H9 (cell line): ENCODE measurements at regions not wholly inside any gene's neighbourhood (a gene's known extent, or its start where the extent isn't known, plus 50 kb on each side); places are given as distances from the start of the nearest gene placed in this dataset.

Experiments
- DNase-seq: peaks from one replicate; pipeline ENCODE4 v3.0.0-alpha.2; 2017
- H2AFZ ChIP-seq: one replicate; pipeline ENCODE4 v1.6.1; 2013; ENCODE audit warnings: mild to moderate bottlenecking, low read length, control low read depth, moderate library complexity
- H2AK5ac ChIP-seq: 2 replicates; pipeline ENCODE4 v1.6.1; 2013; ENCODE audit warnings: low read length, control low read depth, mixed read lengths; ENCODE audit not compliant: insufficient read length
- H2BK120ac ChIP-seq: one replicate; pipeline ENCODE4 v1.6.1; 2013; ENCODE audit warnings: low read depth, mild to moderate bottlenecking, low read length, control low read depth, inconsistent platforms; ENCODE audit not compliant: poor library complexity, severe bottlenecking
- H2BK12ac ChIP-seq: 2 replicates; pipeline ENCODE4 v1.6.1; 2013; ENCODE audit warnings: low read length, control low read depth, mixed read lengths, low read depth; ENCODE audit not compliant: insufficient read length
- H2BK15ac ChIP-seq: 2 replicates; pipeline ENCODE4 v1.6.1; 2013; ENCODE audit warnings: low read depth, low read length, control low read depth
- H2BK20ac ChIP-seq: one replicate; pipeline ENCODE4 v1.6.1; 2013; ENCODE audit warnings: low read depth, mild to moderate bottlenecking, low read length, control low read depth, inconsistent platforms; ENCODE audit not compliant: poor library complexity, severe bottlenecking
- H2BK5ac ChIP-seq: 2 replicates; pipeline ENCODE4 v1.6.1; 2013; ENCODE audit warnings: low read length, control low read depth, mixed read lengths; ENCODE audit not compliant: insufficient read length
- H3K14ac ChIP-seq: 2 replicates; pipeline ENCODE4 v1.6.1; 2013; ENCODE audit warnings: low read length, control low read depth; ENCODE audit not compliant: insufficient read depth
- H3K18ac ChIP-seq: 2 replicates; pipeline ENCODE4 v1.6.1; 2013; ENCODE audit warnings: low read depth, mild to moderate bottlenecking, mixed read lengths, low read length, control low read depth; ENCODE audit not compliant: insufficient read length
- H3K23ac ChIP-seq: 2 replicates; pipeline ENCODE4 v1.6.1; 2013; ENCODE audit warnings: low read length, control low read depth, mixed read lengths, low read depth; ENCODE audit not compliant: insufficient read length
- H3K23me2 ChIP-seq: 2 replicates; pipeline ENCODE4 v1.6.1; 2013; ENCODE audit warnings: low read depth, mild to moderate bottlenecking, mixed read lengths, low read length, control low read depth; ENCODE audit not compliant: insufficient read length, poor library complexity, severe bottlenecking
- H3K27ac ChIP-seq: 2 replicates; pipeline ENCODE4 v1.5.1; 2013; ENCODE audit warnings: low read length, control low read depth, mixed read lengths, low read depth; ENCODE audit not compliant: insufficient read length
- H3K27me3 ChIP-seq: 2 replicates; pipeline ENCODE4 v1.6.1; 2013; ENCODE audit warnings: low read length, control low read depth, inconsistent platforms; ENCODE audit not compliant: insufficient read depth
- H3K4ac ChIP-seq: 2 replicates; pipeline ENCODE4 v1.6.1; 2013; ENCODE audit warnings: low read depth, mild to moderate bottlenecking, control low read depth, inconsistent platforms, low read length, moderate library complexity
- H3K4me1 ChIP-seq: 2 replicates; pipeline ENCODE4 v1.6.1; 2013; ENCODE audit warnings: low read length, control low read depth, inconsistent platforms; ENCODE audit not compliant: insufficient read depth
- H3K4me2 ChIP-seq: 2 replicates; pipeline ENCODE4 v1.6.1; 2013; ENCODE audit warnings: low read length, control low read depth, mixed read lengths; ENCODE audit not compliant: insufficient read length, insufficient read depth
- H3K56ac ChIP-seq: 2 replicates; pipeline ENCODE4 v1.6.1; 2013; ENCODE audit warnings: low read depth, mild to moderate bottlenecking, mixed read lengths, low read length, control low read depth; ENCODE audit not compliant: insufficient read length
- H3K79me1 ChIP-seq: 2 replicates; pipeline ENCODE4 v1.6.1; 2013; ENCODE audit warnings: low read depth, mild to moderate bottlenecking, moderate library complexity, low read length, control low read depth, inconsistent platforms; ENCODE audit not compliant: insufficient read depth, poor library complexity, severe bottlenecking
- H3K79me2 ChIP-seq: 2 replicates; pipeline ENCODE4 v1.6.1; 2013; ENCODE audit warnings: low read length, control low read depth, inconsistent platforms; ENCODE audit not compliant: insufficient read depth
- H3K9ac ChIP-seq: 2 replicates; pipeline ENCODE4 v1.6.1; 2013; ENCODE audit warnings: low read length, control low read depth, mixed read lengths; ENCODE audit not compliant: insufficient read length; ENCODE audit errors: extremely low read depth
- H3K9me3 ChIP-seq: one replicate; pipeline ENCODE4 v1.6.1; 2013; ENCODE audit warnings: low read depth, low read length, inconsistent platforms; ENCODE audit not compliant: control insufficient read depth
- H3T11ph ChIP-seq: one replicate; pipeline ENCODE4 v1.6.1; 2013; ENCODE audit warnings: mild to moderate bottlenecking, low read length, control low read depth, inconsistent platforms
- H4K20me1 ChIP-seq: one replicate; pipeline ENCODE4 v1.6.1; 2013; ENCODE audit not compliant: control insufficient read depth, insufficient read length, insufficient read depth
- H4K5ac ChIP-seq: 2 replicates; pipeline ENCODE4 v1.6.1; 2013; ENCODE audit warnings: low read depth, mild to moderate bottlenecking, mixed read lengths, low read length, control low read depth; ENCODE audit not compliant: insufficient read length
- H4K8ac ChIP-seq: replicated peaks from 2 replicates; pipeline ENCODE4 v1.6.1; 2013; ENCODE audit warnings: low read length, control low read depth, mixed read lengths, low read depth; ENCODE audit not compliant: insufficient read length
- H4K91ac ChIP-seq: 2 replicates; pipeline ENCODE4 v1.6.1; 2013; ENCODE audit warnings: low read depth, mild to moderate bottlenecking, moderate library complexity, mixed read lengths, low read length, control low read depth; ENCODE audit not compliant: insufficient read length
- H3K27ac Mint-ChIP-seq, 3 experiments: 2 replicates in 2 of 3; 3 replicates in 1 of 3; pipeline ENCODE4 v1.8.0; 2020 to 2021; ENCODE audit warnings: mixed read lengths in 3 of 3, mild to moderate bottlenecking in 1 of 3, moderate library complexity in 1 of 3
- H3K27me3 Mint-ChIP-seq: 2 replicates; pipeline ENCODE4 v1.8.0; 2021; ENCODE audit warnings: low read depth, mild to moderate bottlenecking, moderate library complexity, mixed read lengths
- H3K36me3 Mint-ChIP-seq, 3 experiments: 2 replicates in 2 of 3; 3 replicates in 1 of 3; pipeline ENCODE4 v1.8.0; 2020 to 2021; ENCODE audit warnings: low read depth in 3 of 3, mixed read lengths in 3 of 3; ENCODE audit not compliant: insufficient read depth in 1 of 3
- H3K4me1 Mint-ChIP-seq, 2 experiments: 2 replicates each; pipeline ENCODE4 v1.8.0; 2020; ENCODE audit warnings: mixed read lengths in 2 of 2
- H3K4me3 Mint-ChIP-seq, 2 experiments: 2 replicates in 1 of 2; 3 replicates in 1 of 2; pipeline ENCODE4 v1.8.0; 2020 to 2021; ENCODE audit warnings: mild to moderate bottlenecking in 2 of 2, mixed read lengths in 2 of 2, moderate library complexity in 1 of 2
- H3K9me3 Mint-ChIP-seq, 2 experiments: 2 replicates in 1 of 2; 3 replicates in 1 of 2; pipeline ENCODE4 v1.8.0; 2020; ENCODE audit warnings: mild to moderate bottlenecking in 2 of 2, mixed read lengths in 2 of 2, moderate library complexity in 1 of 2
- WGBS: extraction: QIAGEN DNeasy Blood & Tissue Kit; methylation state at CpG from one replicate; pipeline ENCODE4 v1.1.7; 2013; ENCODE audit warnings: missing lambda C conversion rate, low lambda C conversion rate, mixed read lengths; ENCODE audit not compliant: insufficient read length; ENCODE audit errors: extremely low coverage; 5-methylcytosine and 5-hydroxymethylcytosine counted together
- TF ChIP-seq, protein P1 (sequence below): fragments of 200-600 bp; sonication (generic); conservative IDR thresholded peaks from 3 replicates; pipeline ENCODE4 v1.8.0; 2021; ENCODE audit warnings: antibody characterized with exemption, mild to moderate bottlenecking

DNA sequence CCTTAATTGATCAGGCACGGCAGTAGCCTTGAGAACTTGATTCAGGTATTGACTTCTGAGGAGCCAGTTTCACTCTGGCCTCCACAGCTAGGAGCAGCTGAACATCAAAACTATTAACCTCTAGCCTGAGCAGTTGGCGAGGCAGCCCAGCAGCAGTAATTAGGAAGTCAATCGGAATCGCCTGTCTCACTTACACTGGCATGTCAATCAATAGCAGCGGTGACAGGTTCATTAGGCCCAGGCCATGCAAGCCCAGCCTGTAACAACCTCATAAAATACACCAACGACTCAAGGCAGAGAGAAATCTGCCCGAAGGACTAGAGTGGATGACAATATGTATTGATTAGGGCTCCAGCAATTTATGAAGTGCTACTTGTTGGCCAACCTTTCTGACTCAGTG lies 255.4 kb upstream of the SKOR2 start:
- Mint-ChIP-seq H3K9me3 (no peaks in the 10 kb centered on the region; a peak in 1 of 5 replicates), H3K4me3 (no peak overlapping the region), H3K27me3 (no peaks in the 10 kb centered on the region; the same call in 1 of the 2 replicates), H3K36me3 (no peaks in the 10 kb centered on the region), H3K27ac (no peak overlapping the region), H3K4me1 (peaks cover 16 to 19% of the 10 kb centered on the region in 2 experiments)
- Histone ChIP-seq H3K4me1 (peaks cover 5% of the 10 kb centered on the region; the same call in 1 of the 2 replicates), H2BK15ac (no peak overlapping the region), H4K91ac (no peak overlapping the region), H2BK20ac (no peak overlapping the region), H3K18ac (no peak overlapping the region), H3K9ac (no peak overlapping the region), H3K9me3 (no peaks in the 10 kb centered on the region), H2BK120ac (no peak overlapping the region), H2BK5ac (no peak overlapping the region), H2AK5ac (no peak overlapping the region), H4K8ac (no peak overlapping the region), H3K14ac (no peak overlapping the region), H3K79me1 (no peaks in the 10 kb centered on the region), H3K27me3 (no peaks in the 10 kb centered on the region), H3K23ac (no peak overlapping the region), H2BK12ac (no peak overlapping the region), H3K27ac (no peak overlapping the region), H3T11ph (no peak overlapping the region), H4K5ac (no peak overlapping the region), H3K56ac (no peak overlapping the region), H4K20me1 (no peaks in the 10 kb centered on the region), H3K79me2 (no peaks in the 10 kb centered on the region), H3K23me2 (no peaks in the 10 kb centered on the region), H2AFZ (no peak overlapping the region), H3K4me2 (no peak overlapping the region), H3K4ac (no peak overlapping the region)
- TF ChIP-seq, protein P1, sequence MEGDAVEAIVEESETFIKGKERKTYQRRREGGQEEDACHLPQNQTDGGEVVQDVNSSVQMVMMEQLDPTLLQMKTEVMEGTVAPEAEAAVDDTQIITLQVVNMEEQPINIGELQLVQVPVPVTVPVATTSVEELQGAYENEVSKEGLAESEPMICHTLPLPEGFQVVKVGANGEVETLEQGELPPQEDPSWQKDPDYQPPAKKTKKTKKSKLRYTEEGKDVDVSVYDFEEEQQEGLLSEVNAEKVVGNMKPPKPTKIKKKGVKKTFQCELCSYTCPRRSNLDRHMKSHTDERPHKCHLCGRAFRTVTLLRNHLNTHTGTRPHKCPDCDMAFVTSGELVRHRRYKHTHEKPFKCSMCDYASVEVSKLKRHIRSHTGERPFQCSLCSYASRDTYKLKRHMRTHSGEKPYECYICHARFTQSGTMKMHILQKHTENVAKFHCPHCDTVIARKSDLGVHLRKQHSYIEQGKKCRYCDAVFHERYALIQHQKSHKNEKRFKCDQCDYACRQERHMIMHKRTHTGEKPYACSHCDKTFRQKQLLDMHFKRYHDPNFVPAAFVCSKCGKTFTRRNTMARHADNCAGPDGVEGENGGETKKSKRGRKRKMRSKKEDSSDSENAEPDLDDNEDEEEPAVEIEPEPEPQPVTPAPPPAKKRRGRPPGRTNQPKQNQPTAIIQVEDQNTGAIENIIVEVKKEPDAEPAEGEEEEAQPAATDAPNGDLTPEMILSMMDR = no peak
- no peak for DNase-seq
- no CpG with 5 or more reads among the region's 7 CpGs for WGBS
